22Rv1 (cell line): ENCODE measurements at regions not wholly inside any gene's neighbourhood (a gene's known extent, or its start where the extent isn't known, plus 50 kb on each side); places are given as distances from the start of the nearest gene placed in this dataset.

Experiments
- ZFX ChIP-seq: fragments of 450-650 bp; IDR thresholded peaks from 2 replicates; pipeline ENCODE4 v1.6.1; 2017; ENCODE audit warnings: antibody characterized with exemption, borderline replicate concordance
- TF ChIP-seq, protein P1 (sequence below): fragments of 450-650 bp; IDR thresholded peaks from 2 replicates; pipeline ENCODE4 v1.5.1; 2017; ENCODE audit warnings: mild to moderate bottlenecking

DNA sequence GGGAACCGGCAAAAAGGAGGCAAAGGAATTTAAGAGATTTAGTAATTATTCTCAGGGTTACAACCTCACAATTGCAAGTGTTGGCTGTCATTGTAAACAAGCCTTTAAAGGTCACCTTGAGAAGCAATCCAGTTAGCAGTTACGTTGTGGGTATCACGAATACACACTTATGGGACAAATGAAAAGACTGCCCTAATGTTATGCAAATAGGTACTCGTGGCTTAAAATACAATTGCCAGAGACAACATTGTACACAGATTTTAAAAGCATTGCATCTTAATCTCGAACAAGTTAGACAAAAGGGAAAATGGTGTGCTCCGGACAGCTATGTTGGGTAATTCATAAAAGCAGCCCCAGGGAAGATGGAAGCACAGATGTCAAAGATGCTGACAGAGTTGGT is 120.5 kb upstream of the ZC3H12A start:
- TF ChIP-seq, protein P1, sequence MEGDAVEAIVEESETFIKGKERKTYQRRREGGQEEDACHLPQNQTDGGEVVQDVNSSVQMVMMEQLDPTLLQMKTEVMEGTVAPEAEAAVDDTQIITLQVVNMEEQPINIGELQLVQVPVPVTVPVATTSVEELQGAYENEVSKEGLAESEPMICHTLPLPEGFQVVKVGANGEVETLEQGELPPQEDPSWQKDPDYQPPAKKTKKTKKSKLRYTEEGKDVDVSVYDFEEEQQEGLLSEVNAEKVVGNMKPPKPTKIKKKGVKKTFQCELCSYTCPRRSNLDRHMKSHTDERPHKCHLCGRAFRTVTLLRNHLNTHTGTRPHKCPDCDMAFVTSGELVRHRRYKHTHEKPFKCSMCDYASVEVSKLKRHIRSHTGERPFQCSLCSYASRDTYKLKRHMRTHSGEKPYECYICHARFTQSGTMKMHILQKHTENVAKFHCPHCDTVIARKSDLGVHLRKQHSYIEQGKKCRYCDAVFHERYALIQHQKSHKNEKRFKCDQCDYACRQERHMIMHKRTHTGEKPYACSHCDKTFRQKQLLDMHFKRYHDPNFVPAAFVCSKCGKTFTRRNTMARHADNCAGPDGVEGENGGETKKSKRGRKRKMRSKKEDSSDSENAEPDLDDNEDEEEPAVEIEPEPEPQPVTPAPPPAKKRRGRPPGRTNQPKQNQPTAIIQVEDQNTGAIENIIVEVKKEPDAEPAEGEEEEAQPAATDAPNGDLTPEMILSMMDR = no peak
- TF ChIP-seq ZFX = no peak
